ENCODE measurements at regions not wholly inside any gene's neighbourhood (a gene's known extent, or its start where the extent isn't known, plus 50 kb on each side); places are given as distances from the start of the nearest gene placed in this dataset.

GRCh38 chr9:103949096-103949495, 145.0 kb upstream of the SMC2 start:
- no peak for DNase-seq

DNA sequence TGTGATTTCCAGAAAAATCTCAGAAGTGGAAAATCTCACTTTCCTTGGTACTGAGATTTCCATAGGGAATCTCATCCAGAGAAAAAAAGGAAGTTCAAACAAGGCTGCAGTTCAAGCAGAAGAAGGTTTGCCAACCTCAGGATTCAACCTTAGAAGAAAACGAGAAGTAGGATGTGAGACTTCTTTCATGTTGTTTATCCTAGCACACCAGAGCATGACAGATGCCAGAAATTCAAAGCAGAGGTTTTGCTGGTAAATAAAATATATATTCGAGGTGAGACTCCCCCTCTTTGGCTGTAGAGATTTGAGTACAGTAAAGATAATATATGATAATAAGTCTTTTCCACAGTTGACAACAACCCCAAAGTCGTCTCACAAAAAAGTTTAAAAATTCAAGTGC, 116.9 kb upstream of the SMC2 start:
- DNase-seq = no peak

GRCh38 chr9:103978396-103978795, 115.7 kb upstream of the SMC2 start:
- no peak for DNase-seq

GRCh38 chr9:103981912-103982311, 112.2 kb upstream of the SMC2 start:
- DNase-seq = no peak

DNA sequence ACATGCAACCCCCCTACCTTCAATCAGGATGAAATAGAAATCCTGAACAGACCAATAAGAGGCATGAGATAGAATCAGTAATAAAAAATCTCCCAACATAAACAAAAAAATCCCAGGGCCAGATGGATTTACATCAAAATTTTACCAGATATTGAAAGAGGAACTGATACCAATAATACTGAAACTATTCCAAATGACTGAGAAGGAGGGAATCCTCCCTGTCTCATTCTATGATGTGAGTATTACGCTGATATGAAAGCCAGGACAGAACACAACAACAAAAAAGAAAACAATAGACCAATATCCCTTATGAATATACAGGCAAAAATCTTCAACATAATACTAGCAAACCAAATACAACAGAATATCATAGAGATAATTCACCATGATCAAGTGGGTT, 109.0 kb upstream of the SMC2 start:
- no peak for DNase-seq

DNA sequence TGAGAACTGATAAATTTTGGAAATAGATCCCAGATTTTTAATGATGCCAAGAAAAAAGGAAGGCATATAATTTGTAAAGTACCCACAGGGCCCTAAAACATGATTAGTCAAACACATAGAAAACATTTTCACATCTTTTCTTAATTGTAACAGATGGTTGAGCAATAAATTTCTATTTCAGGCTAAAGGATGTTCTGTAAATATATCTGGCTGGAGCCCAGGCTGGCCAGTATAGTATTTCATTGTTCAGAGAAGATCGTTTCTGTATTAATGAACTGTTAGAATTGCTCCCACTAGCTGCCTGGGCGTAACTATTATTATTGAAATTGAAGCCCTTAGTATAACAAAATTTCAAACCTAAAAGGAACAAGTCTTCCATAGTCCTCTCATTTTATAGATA, 105.3 kb upstream of the SMC2 start:
- DNase-seq = no peak

- no peak for DNase-seq
Measured at GRCh38 chr9:103990311-103990710, 103.8 kb upstream of the SMC2 start.

DNA sequence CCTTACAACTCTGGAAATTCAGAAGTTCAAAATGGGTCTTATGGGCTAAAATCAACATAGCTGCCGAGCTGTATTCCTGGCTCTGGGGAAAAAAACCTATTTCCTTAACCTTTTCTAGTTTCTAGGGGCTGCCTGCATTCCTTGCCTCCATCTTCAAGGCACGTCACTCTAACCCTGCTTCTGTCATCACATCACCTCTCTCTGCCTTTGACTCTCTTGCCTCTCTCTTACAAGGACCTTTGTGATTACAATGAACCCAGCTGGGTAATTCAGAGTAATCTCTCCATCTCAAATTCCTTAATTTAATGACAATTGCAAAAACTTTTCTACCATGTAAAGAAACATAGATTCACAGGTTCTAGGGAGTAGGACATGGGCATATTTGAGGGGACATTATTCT, 103.1 kb upstream of the SMC2 start:
- no peak for DNase-seq

- DNase-seq = no peak
Measured at GRCh38 chr9:103991698-103992097, 102.4 kb upstream of the SMC2 start.

DNA sequence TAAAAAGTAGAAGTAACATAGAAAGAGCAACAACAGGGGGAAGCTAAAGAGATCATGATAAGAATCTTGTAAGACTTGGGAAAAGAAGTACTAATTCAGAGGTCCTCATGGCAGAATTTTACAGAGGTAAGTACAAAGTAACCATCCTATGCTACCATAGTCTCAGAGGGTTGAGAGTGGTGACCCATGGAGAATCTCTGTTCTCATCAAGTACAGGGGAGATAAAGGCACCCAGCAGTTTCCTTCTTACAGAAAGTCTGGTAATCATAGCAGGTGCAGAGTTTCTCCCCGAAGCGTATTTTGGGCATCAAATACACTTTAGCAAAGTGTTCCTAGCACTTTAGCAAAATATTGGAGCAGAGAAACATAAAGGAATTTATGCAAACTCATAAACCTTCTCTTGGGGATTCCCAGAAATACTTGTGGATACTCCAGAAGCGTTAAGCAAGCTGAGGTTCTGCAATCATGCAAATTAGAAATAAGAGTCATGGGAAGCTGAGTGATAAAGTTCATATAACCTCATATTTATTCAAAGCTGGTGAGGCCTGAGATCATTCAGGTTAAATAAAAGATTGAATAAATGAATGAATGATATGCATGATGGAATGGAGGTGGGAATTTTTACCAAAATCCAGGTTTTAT, 101.0 kb upstream of the SMC2 start:
- no peak for DNase-seq

DNA sequence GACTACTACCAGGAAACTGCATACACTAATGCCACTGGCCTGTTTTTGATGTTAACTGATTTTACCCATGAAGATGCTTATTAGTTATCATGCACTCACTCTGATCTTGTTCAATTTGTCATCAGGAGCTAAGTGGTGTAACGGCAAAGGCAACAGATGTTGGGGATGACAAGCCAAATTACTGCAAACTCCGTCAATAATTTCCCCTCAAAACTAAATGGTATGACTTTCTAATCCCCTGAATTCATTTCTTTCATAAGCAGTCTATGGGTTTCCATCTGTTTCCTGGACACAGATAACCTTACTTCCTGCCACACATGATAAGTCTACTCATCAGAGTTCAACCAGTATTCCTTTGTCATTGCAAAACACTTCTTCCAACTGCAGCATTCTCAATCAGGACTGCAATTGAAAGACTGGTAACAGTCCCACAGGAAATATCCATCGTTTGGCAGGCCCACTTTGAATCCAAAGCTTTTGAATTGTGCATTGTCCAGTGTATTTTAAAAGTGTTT, 96.2 kb upstream of the SMC2 start:
- DNase-seq = no peak

DNA sequence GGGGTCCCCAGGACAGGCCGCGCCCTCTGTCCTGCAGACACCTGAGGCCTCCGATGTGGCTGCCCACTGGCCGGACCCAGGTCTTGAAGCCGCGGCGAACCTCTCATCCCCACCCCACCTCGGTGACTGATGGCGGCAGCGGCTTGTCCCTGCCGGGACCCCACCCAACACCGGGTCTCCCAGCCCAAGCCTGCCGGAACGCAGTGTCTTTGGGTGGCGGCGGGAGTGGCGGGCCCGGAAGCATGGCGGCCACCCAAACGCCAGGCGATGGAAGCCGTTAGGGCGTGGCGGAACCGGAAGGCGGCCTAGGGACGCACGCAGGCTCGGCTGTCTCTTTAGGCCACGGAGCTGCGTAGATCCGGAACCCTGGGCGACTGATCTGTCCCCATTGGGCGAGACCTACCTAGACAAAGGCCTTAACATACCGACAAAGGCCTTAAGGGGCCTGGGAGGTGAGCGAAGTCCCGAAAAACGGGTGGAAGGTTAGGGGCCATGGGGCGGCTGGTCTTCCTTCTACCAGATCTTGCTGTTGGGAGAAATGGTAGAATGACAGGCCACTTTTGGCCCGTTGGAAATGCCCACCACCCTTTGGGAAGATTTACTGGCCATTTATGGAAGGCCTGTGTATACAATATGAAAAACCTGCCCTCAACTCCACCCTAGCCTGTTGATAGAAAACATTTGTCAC, 94.6 kb upstream of the SMC2 start:
- no peak for DNase-seq

GRCh38 chr9:104009826-104010225, 84.3 kb upstream of the SMC2 start:
- DNase-seq = no peak

DNA sequence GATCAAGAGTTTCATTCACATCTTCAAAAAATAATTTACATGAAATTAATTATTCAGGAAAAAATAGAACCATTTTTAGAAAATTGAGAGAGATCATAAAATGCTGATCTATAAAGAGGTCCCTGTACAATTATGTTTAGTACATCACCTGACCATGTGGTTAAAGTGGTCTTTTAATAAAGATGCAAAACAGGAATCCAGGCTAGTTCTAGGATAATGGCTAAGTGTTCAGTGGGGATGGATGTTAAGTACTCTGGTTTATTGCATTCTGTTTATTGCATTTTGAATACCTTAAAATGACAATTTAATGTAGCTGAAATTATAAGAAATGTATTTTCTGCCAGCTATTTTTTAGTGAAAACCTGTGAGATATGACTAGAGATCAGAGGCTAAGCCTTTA, 72.0 kb upstream of the SMC2 start:
- no peak for DNase-seq

DNA sequence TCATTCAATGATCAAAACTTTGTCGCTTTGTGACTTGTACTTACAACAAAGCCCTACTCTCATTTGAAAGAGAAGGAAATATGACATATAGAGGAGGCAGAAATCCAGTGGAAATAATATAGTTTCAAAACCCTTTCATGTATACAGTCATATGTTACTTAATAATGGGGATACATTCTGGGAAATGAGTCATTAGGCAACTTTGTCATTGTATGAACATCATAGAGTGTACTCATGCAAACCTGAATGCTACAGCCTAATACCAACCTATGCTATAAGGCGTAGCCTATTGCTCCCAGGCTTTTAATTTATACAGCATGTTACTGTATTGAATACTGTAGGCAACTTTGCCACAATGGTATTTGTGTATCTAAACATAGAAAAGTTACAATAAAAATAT, 69.0 kb upstream of the SMC2 start:
- no peak for DNase-seq

GRCh38 chr9:104025945-104026344, 68.2 kb upstream of the SMC2 start:
- no peak for DNase-seq

DNA sequence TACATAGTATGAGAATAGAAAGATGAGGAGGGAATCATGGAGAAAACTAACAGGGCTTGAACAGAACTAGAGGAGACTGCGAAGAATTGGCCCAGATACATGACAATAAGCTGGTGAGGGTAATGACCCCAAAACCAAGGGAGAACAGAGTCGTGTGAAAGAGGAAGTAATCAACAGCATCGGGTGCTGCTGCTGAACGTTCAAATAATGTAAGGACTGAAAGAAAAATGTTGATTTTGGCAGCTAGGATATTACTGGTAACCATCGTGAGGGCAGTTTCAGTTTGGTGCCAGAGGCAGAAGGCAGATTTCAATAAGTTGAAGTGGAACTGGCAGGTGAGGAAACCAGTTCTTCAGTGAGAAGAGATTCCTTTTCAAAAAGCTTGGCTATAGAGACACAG, 66.8 kb upstream of the SMC2 start:
- DNase-seq = no peak

GRCh38 chr9:104028827-104029226, 65.3 kb upstream of the SMC2 start:
- no peak for DNase-seq
